MM.1S (cell line): ENCODE measurements at regions not wholly inside any gene's neighbourhood (a gene's known extent, or its start where the extent isn't known, plus 50 kb on each side); places are given as distances from the start of the nearest gene placed in this dataset.

Source experiments
- EZH2 ChIP-seq: fragments of 300-600 bp; sonication (generic); optimal IDR thresholded peaks from 2 replicates; pipeline ENCODE3; 2017; ENCODE audit warnings: low read depth, mild to moderate bottlenecking, antibody characterized with exemption, low read length, mixed read lengths
- TF ChIP-seq, protein P1 (sequence below): fragments of 300-600 bp; sonication (generic); IDR thresholded peaks from 2 replicates; pipeline ENCODE4 v1.5.1; 2016; ENCODE audit warnings: antibody characterized with exemption, low read length, mixed read lengths

GRCh38 chr1:96309783-96310182 lies 411.8 kb upstream of the PTBP2 start:
- TF ChIP-seq, protein P1, sequence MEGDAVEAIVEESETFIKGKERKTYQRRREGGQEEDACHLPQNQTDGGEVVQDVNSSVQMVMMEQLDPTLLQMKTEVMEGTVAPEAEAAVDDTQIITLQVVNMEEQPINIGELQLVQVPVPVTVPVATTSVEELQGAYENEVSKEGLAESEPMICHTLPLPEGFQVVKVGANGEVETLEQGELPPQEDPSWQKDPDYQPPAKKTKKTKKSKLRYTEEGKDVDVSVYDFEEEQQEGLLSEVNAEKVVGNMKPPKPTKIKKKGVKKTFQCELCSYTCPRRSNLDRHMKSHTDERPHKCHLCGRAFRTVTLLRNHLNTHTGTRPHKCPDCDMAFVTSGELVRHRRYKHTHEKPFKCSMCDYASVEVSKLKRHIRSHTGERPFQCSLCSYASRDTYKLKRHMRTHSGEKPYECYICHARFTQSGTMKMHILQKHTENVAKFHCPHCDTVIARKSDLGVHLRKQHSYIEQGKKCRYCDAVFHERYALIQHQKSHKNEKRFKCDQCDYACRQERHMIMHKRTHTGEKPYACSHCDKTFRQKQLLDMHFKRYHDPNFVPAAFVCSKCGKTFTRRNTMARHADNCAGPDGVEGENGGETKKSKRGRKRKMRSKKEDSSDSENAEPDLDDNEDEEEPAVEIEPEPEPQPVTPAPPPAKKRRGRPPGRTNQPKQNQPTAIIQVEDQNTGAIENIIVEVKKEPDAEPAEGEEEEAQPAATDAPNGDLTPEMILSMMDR = no peak
- TF ChIP-seq EZH2 = no peak
